Activated CD4-positive, alpha-beta memory T cell treated with anti-CD3 and anti-CD28 coated beads, Interleukin-2, amount 10 ng/mL, durations not matched to agents 7 days and 5 days (primary cell): ENCODE measurements at regions not wholly inside any gene's neighbourhood (a gene's known extent, or its start where the extent isn't known, plus 50 kb on each side); places are given as distances from the start of the nearest gene placed in this dataset.

Source experiments
- CTCF ChIA-PET: fragments of 350-600 bp; sonication (Branson Sonifier 250); formaldehyde crosslinking; loops from one replicate; lab custom pipeline; 2021; ENCODE audit warnings: antibody characterized with exemption, inconsistent platforms; lab: Charles Lee
- POLR2A ChIA-PET: fragments of 350-600 bp; sonication (Branson Sonifier 250); formaldehyde crosslinking; loops from one replicate; lab custom pipeline; 2021; ENCODE audit warnings: antibody characterized with exemption; lab: Charles Lee
- DNase-seq: peaks from one replicate; pipeline ENCODE4 v3.0.0-alpha.2; 2020
- H3K27ac Mint-ChIP-seq: one replicate; pipeline ENCODE4 v1.8.0; 2021; ENCODE audit warnings: mild to moderate bottlenecking, mixed read lengths
- H3K27me3 Mint-ChIP-seq: one replicate; pipeline ENCODE4 v1.8.0; 2021; ENCODE audit warnings: mixed read lengths
- H3K36me3 Mint-ChIP-seq: one replicate; pipeline ENCODE4 v1.8.0; 2021; ENCODE audit warnings: low read depth, mixed read lengths
- H3K4me1 Mint-ChIP-seq: one replicate; pipeline ENCODE4 v1.8.0; 2021; ENCODE audit warnings: mixed read lengths
- H3K4me3 Mint-ChIP-seq: one replicate; pipeline ENCODE4 v1.8.0; 2021; ENCODE audit warnings: mild to moderate bottlenecking, mixed read lengths
- H3K9me3 Mint-ChIP-seq: one replicate; pipeline ENCODE4 v1.8.0; 2021; ENCODE audit warnings: mixed read lengths

DNA sequence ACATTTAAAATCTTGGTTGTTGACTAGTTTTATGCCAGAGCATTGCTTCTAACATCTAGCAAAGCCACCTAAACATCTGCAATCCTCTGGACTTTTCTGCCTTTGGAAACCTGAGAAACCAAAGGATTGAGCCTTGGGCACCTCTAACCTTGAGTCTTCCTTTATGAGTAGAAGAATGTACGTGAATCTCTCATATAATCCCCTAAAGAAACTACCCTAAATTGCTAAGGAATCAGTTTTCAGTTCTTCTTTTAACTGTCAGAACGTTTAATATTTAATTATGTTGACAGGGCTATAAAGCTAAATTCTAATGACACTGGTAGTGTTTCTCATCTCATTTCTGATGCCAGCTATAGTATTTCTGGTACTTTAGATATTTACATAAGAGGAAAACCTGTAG lies 997.3 kb downstream of the AMY1C start:
- Mint-ChIP-seq H3K36me3 (no peaks in the 10 kb centered on the region), H3K4me1 (no peaks in the 10 kb centered on the region), H3K27ac (no peak overlapping the region), H3K27me3 (no peaks in the 10 kb centered on the region), H3K4me3 (no peak overlapping the region), H3K9me3 (no peaks in the 10 kb centered on the region)
- CTCF ChIA-PET: no interaction called here
- POLR2A ChIA-PET: no interaction called here
- no peak for DNase-seq

DNA sequence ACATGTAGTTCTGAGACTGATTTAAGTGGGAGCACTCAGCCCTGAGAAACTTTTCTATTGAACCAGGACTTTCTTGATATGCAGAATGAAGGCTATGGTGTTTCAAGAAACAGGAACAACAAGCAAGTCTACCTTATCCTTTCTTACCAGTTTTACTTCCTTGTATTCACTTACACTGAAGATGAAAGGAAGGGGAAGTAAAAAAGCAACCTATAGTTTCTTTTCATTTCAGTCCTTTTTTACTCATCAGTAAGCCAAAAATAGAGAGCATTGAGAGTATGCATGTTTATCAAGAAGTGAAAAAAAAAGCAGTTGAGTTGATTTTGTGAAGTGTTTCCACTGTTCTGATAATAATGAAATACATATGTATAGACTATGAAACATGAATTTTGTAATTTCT lies 1010.3 kb downstream of the AMY1C start:
- POLR2A ChIA-PET: no interaction called here
- no peak for DNase-seq
- Mint-ChIP-seq H3K36me3 (no peaks in the 10 kb centered on the region), H3K9me3 (peaks cover 9% of the 10 kb centered on the region), H3K4me1 (no peaks in the 10 kb centered on the region), H3K27me3 (no peaks in the 10 kb centered on the region), H3K27ac (no peak overlapping the region), H3K4me3 (no peak overlapping the region)
- CTCF ChIA-PET: no interaction called here

DNA sequence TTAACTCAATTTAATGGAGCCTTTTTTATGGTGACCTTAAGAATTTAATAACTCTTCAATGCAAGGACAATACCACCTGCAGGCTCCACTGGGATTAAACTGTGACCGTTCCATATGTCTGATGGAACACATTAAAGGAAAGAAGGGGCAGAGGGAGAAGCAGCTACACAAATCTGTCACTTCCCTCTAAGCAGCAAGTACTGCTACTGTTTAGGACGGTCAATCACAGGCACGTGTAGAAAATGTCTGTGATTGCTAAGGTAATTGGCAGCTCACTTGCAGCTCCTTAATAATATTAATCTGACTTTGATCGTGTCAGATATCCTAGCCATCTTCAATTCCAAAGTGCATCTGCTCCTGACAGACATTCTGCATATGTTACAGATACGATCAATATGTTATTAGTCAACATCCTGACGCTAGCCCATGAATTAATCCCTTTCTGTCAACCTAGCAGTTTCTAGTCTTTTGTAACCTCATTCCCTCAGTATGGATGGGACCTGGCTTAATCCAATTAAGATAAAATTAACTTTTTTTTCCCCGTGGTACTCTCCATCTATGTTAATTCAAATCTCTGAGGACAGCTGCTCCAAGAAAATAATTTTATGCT lies 1012.4 kb downstream of the AMY1C start:
- H3K4me1 Mint-ChIP-seq: no peaks in the 10 kb centered on the region
- POLR2A ChIA-PET: no interaction called here
- no peak for DNase-seq
- CTCF ChIA-PET: no interaction called here
- no peak overlapping the region for H3K4me3 Mint-ChIP-seq
- peaks cover 8% of the 10 kb centered on the region for H3K9me3 Mint-ChIP-seq
- no peaks in the 10 kb centered on the region for H3K27me3 Mint-ChIP-seq
- no peak overlapping the region for H3K27ac Mint-ChIP-seq
- no peaks in the 10 kb centered on the region for H3K36me3 Mint-ChIP-seq

DNA sequence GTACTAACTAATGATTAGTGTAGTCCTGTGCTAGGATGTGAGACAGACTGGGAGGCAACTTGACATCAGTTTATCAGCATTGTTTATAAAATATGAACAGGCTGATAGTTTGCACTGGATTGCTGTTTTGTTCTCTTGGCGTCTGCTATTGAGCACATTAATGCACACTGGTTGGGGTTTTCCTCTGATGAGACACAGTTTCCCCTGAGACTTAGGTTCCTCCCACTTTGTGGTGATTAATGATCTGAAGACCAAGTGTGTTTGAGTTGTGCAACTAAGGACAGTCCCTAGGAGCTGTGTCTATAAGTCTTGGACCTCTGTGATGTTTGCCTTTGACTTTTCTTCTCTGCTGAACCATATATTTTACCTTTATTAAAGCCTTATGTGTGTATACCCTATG lies 1015.4 kb downstream of the AMY1C start:
- Mint-ChIP-seq H3K4me1 (no peaks in the 10 kb centered on the region), H3K27ac (no peak overlapping the region), H3K4me3 (no peak overlapping the region), H3K27me3 (no peaks in the 10 kb centered on the region), H3K36me3 (no peaks in the 10 kb centered on the region), H3K9me3 (no peaks in the 10 kb centered on the region)
- no peak for DNase-seq
- ChIA-PET POLR2A (no interaction called here), CTCF (no interaction called here)

DNA sequence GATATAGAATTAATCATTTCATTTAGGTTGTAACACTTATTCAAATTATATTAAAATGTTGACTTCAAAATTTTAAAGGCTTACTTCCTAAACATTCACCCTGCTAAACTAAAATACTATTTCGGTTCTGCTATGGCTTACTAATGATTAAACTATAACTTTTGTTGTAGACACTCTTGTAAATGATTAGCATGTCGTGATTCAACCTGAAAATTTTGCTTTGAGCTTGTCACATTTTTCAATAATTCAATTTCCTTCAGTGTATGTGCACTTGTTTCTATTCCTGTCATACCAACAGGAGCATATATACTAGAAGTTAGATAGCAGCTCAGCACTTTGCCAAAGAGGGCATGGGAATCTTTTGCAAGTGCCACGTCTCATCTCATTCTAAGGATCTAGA lies 1018.8 kb downstream of the AMY1C start:
- no peaks in the 10 kb centered on the region for H3K4me1 Mint-ChIP-seq
- no peak overlapping the region for H3K4me3 Mint-ChIP-seq
- no peaks in the 10 kb centered on the region for H3K9me3 Mint-ChIP-seq
- no peak for DNase-seq
- H3K27me3 Mint-ChIP-seq: no peaks in the 10 kb centered on the region
- H3K27ac Mint-ChIP-seq: no peak overlapping the region
- H3K36me3 Mint-ChIP-seq: no peaks in the 10 kb centered on the region
- ChIA-PET POLR2A (no interaction called here), CTCF (no interaction called here)

DNA sequence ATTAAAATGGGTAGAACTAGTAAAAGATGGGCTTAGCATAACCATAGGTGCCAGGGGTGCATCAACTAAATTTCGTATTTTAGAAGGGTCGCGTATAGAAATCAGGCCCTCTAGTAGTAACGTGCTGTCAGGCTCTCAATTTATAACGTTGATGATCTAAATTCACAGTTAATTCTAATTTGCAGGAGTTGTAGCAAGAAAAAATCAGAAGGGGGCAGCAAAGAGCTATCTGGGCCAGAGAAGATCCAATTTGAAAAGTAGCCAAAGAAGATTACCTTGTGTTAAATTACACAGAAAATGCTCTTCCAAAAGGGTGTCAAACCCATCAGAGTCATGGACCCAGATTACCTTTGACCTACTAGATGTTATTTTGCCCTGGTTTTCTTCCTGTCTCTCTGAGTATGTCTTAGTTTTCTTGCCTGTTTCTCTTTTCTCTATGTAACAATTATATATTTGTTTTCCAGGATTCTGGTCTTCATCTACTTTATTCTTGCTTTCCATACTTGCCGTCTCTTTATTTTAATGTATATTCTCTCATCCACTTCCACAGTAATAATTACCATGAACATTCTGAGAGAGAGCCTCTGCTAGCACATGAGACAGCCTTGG lies 1030.9 kb downstream of the AMY1C start:
- DNase-seq: no peak
- POLR2A ChIA-PET: no interaction called here

DNA sequence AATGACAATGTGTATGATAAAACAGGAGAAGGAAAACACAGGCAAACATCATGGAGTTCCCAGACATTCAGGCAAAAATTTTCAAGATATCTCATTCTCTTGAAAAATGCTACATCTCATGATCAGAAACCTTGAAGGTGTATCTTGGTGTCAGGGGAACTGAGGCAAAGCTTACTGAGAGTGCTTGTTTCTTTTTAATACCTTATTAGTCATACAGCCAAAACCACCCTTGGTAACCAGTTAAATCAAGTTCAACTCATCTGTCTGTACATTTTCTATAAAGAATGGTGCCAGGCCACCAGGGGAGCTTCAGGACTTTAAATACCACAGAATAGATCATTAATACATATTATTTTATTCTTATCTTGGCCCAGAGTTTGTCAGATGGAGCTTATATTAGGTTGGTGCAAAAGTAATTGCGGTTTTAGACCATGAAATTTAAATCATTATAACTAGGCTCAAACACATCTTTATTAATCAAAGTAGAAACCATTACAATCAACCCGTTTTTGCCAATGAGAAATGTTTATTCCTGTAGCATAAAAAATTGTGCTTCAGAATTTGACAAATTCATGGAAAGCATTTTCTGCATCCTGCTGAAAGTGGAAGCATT lies 1036.0 kb downstream of the AMY1C start:
- ChIA-PET CTCF (no interaction called here), POLR2A (no interaction called here)
- no peak overlapping the region for H3K27ac Mint-ChIP-seq

More for the DNA sequence above, 1030.9 kb downstream of the AMY1C start:
- no peaks in the 10 kb centered on the region for H3K27me3 Mint-ChIP-seq
- CTCF ChIA-PET: interaction anchor here (0.6 kb wide), 1 partner anchor 382 kb away, joined by 3 read pairs; no protein-coding TSS in a partner anchor
- H3K4me3 Mint-ChIP-seq: no peak overlapping the region
- no peak overlapping the region for H3K27ac Mint-ChIP-seq
- H3K4me1 Mint-ChIP-seq: no peaks in the 10 kb centered on the region
- no peaks in the 10 kb centered on the region for H3K36me3 Mint-ChIP-seq
- no peaks in the 10 kb centered on the region for H3K9me3 Mint-ChIP-seq

DNA sequence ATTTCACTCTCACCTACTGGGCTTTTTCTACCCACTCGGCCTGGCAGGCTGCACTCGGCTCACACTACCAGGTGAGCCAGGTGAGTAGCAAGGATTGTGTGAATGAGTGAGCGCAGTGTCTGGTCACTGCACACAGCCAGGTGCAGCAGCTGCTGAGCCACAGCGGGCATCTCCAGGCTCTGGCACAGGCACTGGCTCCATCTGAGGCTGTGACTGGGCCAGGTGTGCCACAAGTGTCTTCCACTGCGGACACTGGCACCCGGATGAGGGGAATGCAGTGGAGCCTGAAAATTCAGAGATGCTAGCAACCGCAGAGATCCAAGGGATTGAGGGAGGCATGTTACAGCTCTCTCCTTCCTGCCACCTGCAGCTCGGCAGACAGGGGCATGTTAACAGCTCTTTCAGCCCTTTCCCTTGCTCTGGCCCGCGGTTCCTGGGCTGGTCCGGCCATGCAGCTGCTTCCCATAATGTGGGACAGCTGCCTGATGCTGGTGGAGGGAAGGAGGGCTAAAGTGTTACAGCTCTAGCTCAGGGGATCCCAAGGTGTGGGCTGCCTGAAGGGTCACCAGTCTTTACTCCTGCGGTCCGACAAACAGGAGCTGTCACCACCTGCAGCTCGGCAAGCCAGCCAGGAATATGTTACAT lies 1038.3 kb downstream of the AMY1C start:
- no peak for DNase-seq
- Mint-ChIP-seq H3K27ac (no peak overlapping the region), H3K4me1 (no peaks in the 10 kb centered on the region), H3K9me3 (no peaks in the 10 kb centered on the region), H3K27me3 (no peaks in the 10 kb centered on the region), H3K36me3 (no peaks in the 10 kb centered on the region), H3K4me3 (no peak overlapping the region)
- ChIA-PET POLR2A (no interaction called here), CTCF (no interaction called here)

More for the DNA sequence above, 1036.0 kb downstream of the AMY1C start:
- Mint-ChIP-seq H3K36me3 (no peaks in the 10 kb centered on the region), H3K27me3 (no peaks in the 10 kb centered on the region), H3K9me3 (no peaks in the 10 kb centered on the region), H3K4me1 (no peaks in the 10 kb centered on the region), H3K4me3 (no peak overlapping the region)
- no peak for DNase-seq

DNA sequence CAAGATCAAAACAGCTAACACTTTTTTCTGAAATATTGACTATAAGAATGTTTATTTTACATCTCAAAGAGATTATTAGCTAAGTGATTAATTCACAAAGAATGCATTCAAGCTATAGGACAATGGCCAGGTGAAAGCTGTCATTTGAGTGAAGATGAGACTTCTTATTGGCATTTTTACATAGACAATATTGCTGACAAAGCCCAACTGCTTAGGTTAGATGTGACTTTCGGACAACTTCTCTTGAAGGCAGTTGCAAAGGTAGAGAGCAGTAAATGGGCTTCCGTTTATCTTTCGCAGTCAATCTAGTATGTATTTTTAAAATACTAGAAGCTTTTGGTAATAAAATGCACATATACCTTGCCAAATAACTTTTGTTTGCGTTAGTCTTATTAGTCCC lies 1041.3 kb downstream of the AMY1C start:
- Mint-ChIP-seq H3K36me3 (no peaks in the 10 kb centered on the region), H3K27ac (no peak overlapping the region), H3K9me3 (no peaks in the 10 kb centered on the region), H3K27me3 (no peaks in the 10 kb centered on the region), H3K4me3 (no peak overlapping the region), H3K4me1 (no peaks in the 10 kb centered on the region)
- no peak for DNase-seq
- POLR2A ChIA-PET: no interaction called here
- CTCF ChIA-PET: no interaction called here

DNA sequence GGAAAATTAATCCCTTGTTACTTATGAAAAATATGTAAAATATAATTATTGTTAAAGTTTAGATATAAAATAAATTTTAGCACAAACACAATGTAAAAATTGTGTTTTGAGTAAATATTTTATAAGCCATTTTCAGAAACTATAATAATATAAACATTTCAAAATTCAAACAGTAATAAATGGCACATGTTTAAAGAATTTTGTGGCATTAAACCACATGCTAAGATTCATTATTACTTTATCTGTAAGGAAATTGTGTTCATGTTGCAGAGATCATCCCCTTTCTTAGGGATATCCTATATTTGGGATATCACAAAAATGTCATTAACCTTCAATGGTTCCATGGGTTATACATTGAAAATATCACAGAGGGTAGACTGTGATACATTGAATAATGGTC lies 1044.3 kb downstream of the AMY1C start:
- POLR2A ChIA-PET: no interaction called here
- DNase-seq: no peak
- CTCF ChIA-PET: no interaction called here
- Mint-ChIP-seq H3K36me3 (no peaks in the 10 kb centered on the region), H3K4me1 (no peaks in the 10 kb centered on the region), H3K27ac (no peak overlapping the region), H3K4me3 (no peak overlapping the region), H3K9me3 (peaks cover 6% of the 10 kb centered on the region), H3K27me3 (no peaks in the 10 kb centered on the region)

DNA sequence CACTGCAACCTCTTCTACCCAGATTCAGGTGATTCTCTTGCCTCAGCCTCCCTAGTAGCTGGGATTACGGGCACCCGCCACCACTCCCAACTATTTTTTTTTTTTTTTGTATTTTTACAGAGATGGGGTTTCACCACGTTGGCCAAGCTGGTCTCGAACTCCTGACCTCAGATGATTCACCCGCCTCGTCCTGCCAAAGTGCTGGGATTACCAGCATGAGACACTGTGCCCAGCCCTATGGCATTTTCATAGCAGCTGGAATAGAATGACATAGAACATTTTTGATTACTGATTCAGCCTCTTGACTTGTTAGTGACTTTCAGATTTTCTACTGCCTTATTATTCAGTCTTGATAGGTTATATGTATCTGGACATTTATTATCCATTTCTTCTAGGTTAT lies 1046.2 kb downstream of the AMY1C start:
- H3K4me3 Mint-ChIP-seq: no peak overlapping the region
- ChIA-PET POLR2A (no interaction called here), CTCF (no interaction called here)
- DNase-seq: no peak
- peaks cover 6% of the 10 kb centered on the region for H3K9me3 Mint-ChIP-seq
- no peaks in the 10 kb centered on the region for H3K36me3 Mint-ChIP-seq
- H3K4me1 Mint-ChIP-seq: no peaks in the 10 kb centered on the region
- no peak overlapping the region for H3K27ac Mint-ChIP-seq
- no peaks in the 10 kb centered on the region for H3K27me3 Mint-ChIP-seq

DNA sequence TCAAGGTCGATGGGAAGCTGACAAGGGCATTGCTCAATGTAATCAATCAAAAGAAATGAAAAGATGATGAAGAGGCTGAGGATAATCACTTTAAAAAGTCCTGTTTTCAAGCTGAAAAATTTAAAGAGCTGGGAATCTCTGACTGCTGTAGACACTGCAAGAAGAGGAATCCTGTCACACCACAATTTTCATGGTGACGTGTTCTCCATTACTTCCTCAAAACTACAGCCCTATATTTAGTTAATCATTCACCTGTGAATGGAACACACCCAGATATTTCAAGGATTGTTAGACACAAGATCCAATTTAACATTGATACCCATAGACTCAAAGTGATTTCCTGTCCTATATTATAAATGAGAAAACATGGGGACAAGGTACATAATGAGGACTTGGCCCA lies 1048.3 kb downstream of the AMY1C start:
- DNase-seq: no peak
- Mint-ChIP-seq H3K27ac (no peak overlapping the region), H3K36me3 (no peaks in the 10 kb centered on the region), H3K9me3 (peaks cover 6% of the 10 kb centered on the region), H3K4me1 (no peaks in the 10 kb centered on the region), H3K4me3 (no peak overlapping the region), H3K27me3 (no peaks in the 10 kb centered on the region)
- ChIA-PET CTCF (no interaction called here), POLR2A (no interaction called here)

DNA sequence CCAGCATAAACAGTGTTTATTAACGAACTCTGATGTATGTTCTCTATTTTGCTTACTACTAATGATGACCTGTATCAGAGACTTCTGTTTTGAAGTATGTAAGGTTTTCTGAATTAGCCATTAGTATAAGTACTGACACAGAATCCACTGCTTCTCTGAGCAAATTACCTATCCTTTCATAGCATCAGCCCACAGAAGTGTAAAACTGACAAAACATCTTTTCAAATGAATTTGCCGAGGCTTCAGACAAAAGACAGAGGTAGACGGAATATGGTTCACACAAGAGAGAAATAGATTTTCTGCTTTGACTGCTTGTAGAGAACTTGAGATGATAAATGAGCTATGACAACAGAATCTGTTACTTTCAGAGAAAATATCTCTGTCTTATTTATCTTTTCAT lies 1051.6 kb downstream of the AMY1C start:
- CTCF ChIA-PET: no interaction called here
- peaks cover 6% of the 10 kb centered on the region for H3K9me3 Mint-ChIP-seq

More for the DNA sequence above, 1051.6 kb downstream of the AMY1C start:
- H3K4me1 Mint-ChIP-seq: no peaks in the 10 kb centered on the region
- POLR2A ChIA-PET: no interaction called here
- no peaks in the 10 kb centered on the region for H3K27me3 Mint-ChIP-seq
- DNase-seq: no peak
- no peak overlapping the region for H3K27ac Mint-ChIP-seq
- no peaks in the 10 kb centered on the region for H3K36me3 Mint-ChIP-seq
- no peak overlapping the region for H3K4me3 Mint-ChIP-seq
